Putamen (tissue), 1 donor: ENCODE measurements at regions not wholly inside any gene's neighbourhood (a gene's known extent, or its start where the extent isn't known, plus 50 kb on each side); places are given as distances from the start of the nearest gene placed in this dataset.
"Not testable (repeated sequence)": the region's sequence is repeated elsewhere in the genome, so short reads cannot be mapped to it uniquely, and the experiment has no call there.

Experiments used
- DNase-seq: peaks from one replicate; pipeline ENCODE4 v3.0.0-alpha.2; 2016; ENCODE audit warnings: low spot score

- DNase-seq: no peak
Measured at GRCh38 chr4:124887739-124888138, 175.2 kb upstream of the ANKRD50 start.

GRCh38 chr4:124884316-124884715, 171.8 kb upstream of the ANKRD50 start:
- no peak for DNase-seq

- no peak for DNase-seq
Measured at GRCh38 chr4:124883632-124884031, 171.1 kb upstream of the ANKRD50 start.

GRCh38 chr4:124879195-124879594, 166.7 kb upstream of the ANKRD50 start:
- no peak for DNase-seq

- DNase-seq: no peak
Measured at GRCh38 chr4:124874172-124874450, 161.6 kb upstream of the ANKRD50 start.

GRCh38 chr4:124873361-124874171, 161.0 kb upstream of the ANKRD50 start:
- DNase-seq: no peak

GRCh38 chr4:124872659-124873058, 160.1 kb upstream of the ANKRD50 start:
- no peak for DNase-seq

GRCh38 chr4:124869961-124870495, 157.5 kb upstream of the ANKRD50 start:
- no peak for DNase-seq

- no peak for DNase-seq
Measured at GRCh38 chr4:124868495-124868894, 156.0 kb upstream of the ANKRD50 start.

GRCh38 chr4:124867536-124867935, 155.0 kb upstream of the ANKRD50 start:
- no peak for DNase-seq

- no peak for DNase-seq
Measured at GRCh38 chr4:124866301-124866700, 153.8 kb upstream of the ANKRD50 start.

GRCh38 chr4:124863040-124863545, 150.6 kb upstream of the ANKRD50 start:
- no peak for DNase-seq

GRCh38 chr4:124862261-124862660, 149.7 kb upstream of the ANKRD50 start:
- no peak for DNase-seq

- no peak for DNase-seq
Measured at GRCh38 chr4:124861761-124862160, 149.2 kb upstream of the ANKRD50 start.

- no peak for DNase-seq
Measured at GRCh38 chr4:124854968-124855367, 142.4 kb upstream of the ANKRD50 start.

GRCh38 chr4:124851741-124852140, 139.2 kb upstream of the ANKRD50 start:
- DNase-seq: no peak

- no peak for DNase-seq
Measured at GRCh38 chr4:124846306-124846705, 133.8 kb upstream of the ANKRD50 start.

- DNase-seq: no peak
Measured at GRCh38 chr4:124839786-124840390, 127.4 kb upstream of the ANKRD50 start.

- DNase-seq: no peak
Measured at GRCh38 chr4:124833831-124834505, 121.4 kb upstream of the ANKRD50 start.

- no peak for DNase-seq
Measured at GRCh38 chr4:124828382-124828781, 115.8 kb upstream of the ANKRD50 start.

GRCh38 chr4:124817531-124817930, 105.0 kb upstream of the ANKRD50 start:
- DNase-seq: no peak

GRCh38 chr4:124812203-124812602, 99.7 kb upstream of the ANKRD50 start:
- DNase-seq: not testable (repeated sequence)

GRCh38 chr4:124810827-124811226, 98.3 kb upstream of the ANKRD50 start:
- no peak for DNase-seq
